ENCODE measurements at regions not wholly inside any gene's neighbourhood (a gene's known extent, or its start where the extent isn't known, plus 50 kb on each side); places are given as distances from the start of the nearest gene placed in this dataset.
"Not testable (repeated sequence)": the region's sequence is repeated elsewhere in the genome, so short reads cannot be mapped to it uniquely, and the experiment has no call there.

GRCh38 chr9:107842530-107842929, 353.0 kb upstream of the KLF4 start:
- Mint-ChIP-seq H3K27me3 (no peaks in the 10 kb centered on the region), H3K4me1 (no peaks in the 10 kb centered on the region), H3K4me3 (no peak overlapping the region), H3K9me3 (no peaks in the 10 kb centered on the region), H3K36me3 (ENCODE audit: low read depth) (no peaks in the 10 kb centered on the region), H3K27ac (no peak overlapping the region)
- DNase-seq, result no peak
- intact Hi-C loops (cut with micrococcal nuclease), result no loop called here

- Mint-ChIP-seq H3K27ac (no peak overlapping the region), H3K9me3 (no peaks in the 10 kb centered on the region), H3K4me1 (no peaks in the 10 kb centered on the region), H3K27me3 (no peaks in the 10 kb centered on the region), H3K4me3 (no peak overlapping the region), H3K36me3 (ENCODE audit: low read depth) (no peaks in the 10 kb centered on the region)
- intact Hi-C loops (cut with micrococcal nuclease), result no loop called here
- DNase-seq, result no peak
These were observed 351.5 kb upstream of the KLF4 start for GRCh38 chr9:107841076-107841475.

- H3K36me3 Mint-ChIP-seq (ENCODE audit: low read depth), result no peaks in the 10 kb centered on the region
- no peak overlapping the region for H3K27ac Mint-ChIP-seq
- no peaks in the 10 kb centered on the region for H3K9me3 Mint-ChIP-seq
- no peak for DNase-seq
- H3K4me3 Mint-ChIP-seq, result no peak overlapping the region
- H3K4me1 Mint-ChIP-seq, result no peaks in the 10 kb centered on the region
- no peaks in the 10 kb centered on the region for H3K27me3 Mint-ChIP-seq
- intact Hi-C loops (cut with micrococcal nuclease), result no loop called here
These were observed 349.8 kb upstream of the KLF4 start for GRCh38 chr9:107839371-107839770.

- intact Hi-C loops (cut with micrococcal nuclease), result no loop called here
- H3K27ac Mint-ChIP-seq, result no peak overlapping the region
- no peaks in the 10 kb centered on the region for H3K27me3 Mint-ChIP-seq
- no peak for DNase-seq
- H3K4me1 Mint-ChIP-seq, result no peaks in the 10 kb centered on the region
- no peaks in the 10 kb centered on the region for H3K9me3 Mint-ChIP-seq
- H3K36me3 Mint-ChIP-seq (ENCODE audit: low read depth), result no peaks in the 10 kb centered on the region
- H3K4me3 Mint-ChIP-seq, result no peak overlapping the region
These were observed 349.2 kb upstream of the KLF4 start for GRCh38 chr9:107838766-107839165.

GRCh38 chr9:107836300-107836699, 346.7 kb upstream of the KLF4 start:
- Mint-ChIP-seq H3K27me3 (no peaks in the 10 kb centered on the region), H3K4me1 (no peaks in the 10 kb centered on the region), H3K36me3 (ENCODE audit: low read depth) (no peaks in the 10 kb centered on the region), H3K27ac (no peak overlapping the region), H3K4me3 (no peak overlapping the region), H3K9me3 (no peaks in the 10 kb centered on the region)
- intact Hi-C loops (cut with micrococcal nuclease), result no loop called here
- no peak for DNase-seq

GRCh38 chr9:107833295-107833694, 343.7 kb upstream of the KLF4 start:
- no peaks in the 10 kb centered on the region for H3K36me3 Mint-ChIP-seq (ENCODE audit: low read depth)
- intact Hi-C loops (cut with micrococcal nuclease), result no loop called here
- H3K27me3 Mint-ChIP-seq, result no peaks in the 10 kb centered on the region
- no peak overlapping the region for H3K27ac Mint-ChIP-seq
- no peaks in the 10 kb centered on the region for H3K4me1 Mint-ChIP-seq
- no peaks in the 10 kb centered on the region for H3K9me3 Mint-ChIP-seq
- no peak for DNase-seq
- no peak overlapping the region for H3K4me3 Mint-ChIP-seq

GRCh38 chr9:107832871-107833270, 343.3 kb upstream of the KLF4 start:
- intact Hi-C loops (cut with micrococcal nuclease), result no loop called here
- H3K9me3 Mint-ChIP-seq, result no peaks in the 10 kb centered on the region
- no peak overlapping the region for H3K27ac Mint-ChIP-seq
- no peaks in the 10 kb centered on the region for H3K36me3 Mint-ChIP-seq (ENCODE audit: low read depth)
- no peaks in the 10 kb centered on the region for H3K27me3 Mint-ChIP-seq
- H3K4me3 Mint-ChIP-seq, result no peak overlapping the region
- no peak for DNase-seq
- no peaks in the 10 kb centered on the region for H3K4me1 Mint-ChIP-seq

GRCh38 chr9:107830479-107830878, 340.9 kb upstream of the KLF4 start:
- no peaks in the 10 kb centered on the region for H3K4me1 Mint-ChIP-seq
- H3K9me3 Mint-ChIP-seq, result no peaks in the 10 kb centered on the region
- no peak for DNase-seq
- H3K27me3 Mint-ChIP-seq, result no peaks in the 10 kb centered on the region
- intact Hi-C loops (cut with micrococcal nuclease), result no loop called here
- H3K27ac Mint-ChIP-seq, result no peak overlapping the region
- no peak overlapping the region for H3K4me3 Mint-ChIP-seq
- no peaks in the 10 kb centered on the region for H3K36me3 Mint-ChIP-seq (ENCODE audit: low read depth)

- intact Hi-C loops (cut with micrococcal nuclease), result no loop called here
- DNase-seq, result no peak
- no peak overlapping the region for H3K4me3 Mint-ChIP-seq
- H3K27me3 Mint-ChIP-seq, result no peaks in the 10 kb centered on the region
- no peaks in the 10 kb centered on the region for H3K9me3 Mint-ChIP-seq
- H3K36me3 Mint-ChIP-seq (ENCODE audit: low read depth), result no peaks in the 10 kb centered on the region
- H3K27ac Mint-ChIP-seq, result no peak overlapping the region
- H3K4me1 Mint-ChIP-seq, result no peaks in the 10 kb centered on the region
These were observed 338.3 kb upstream of the KLF4 start for GRCh38 chr9:107827884-107828283.

- Mint-ChIP-seq H3K9me3 (no peaks in the 10 kb centered on the region), H3K4me1 (no peaks in the 10 kb centered on the region), H3K4me3 (no peak overlapping the region), H3K27ac (no peak overlapping the region), H3K27me3 (no peaks in the 10 kb centered on the region), H3K36me3 (ENCODE audit: low read depth) (no peaks in the 10 kb centered on the region)
- DNase-seq, result no peak
- intact Hi-C loops (cut with micrococcal nuclease), result no loop called here
These were observed 337.7 kb upstream of the KLF4 start for GRCh38 chr9:107827304-107827703.

GRCh38 chr9:107826688-107826983, 337.1 kb upstream of the KLF4 start:
- H3K36me3 Mint-ChIP-seq (ENCODE audit: low read depth); H3K27ac Mint-ChIP-seq; DNase-seq; H3K4me3 Mint-ChIP-seq; H3K27me3 Mint-ChIP-seq; H3K9me3 Mint-ChIP-seq; H3K4me1 Mint-ChIP-seq; intact Hi-C loops (cut with micrococcal nuclease): not testable (repeated sequence)

- Mint-ChIP-seq H3K4me3 (no peak overlapping the region), H3K9me3 (peaks cover 4% of the 10 kb centered on the region), H3K4me1 (no peaks in the 10 kb centered on the region), H3K27ac (no peak overlapping the region), H3K36me3 (ENCODE audit: low read depth) (no peaks in the 10 kb centered on the region), H3K27me3 (no peaks in the 10 kb centered on the region)
- DNase-seq, result no peak
- intact Hi-C loops (cut with micrococcal nuclease), result no loop called here
These were observed 335.0 kb upstream of the KLF4 start for GRCh38 chr9:107824556-107824955.

GRCh38 chr9:107819772-107820565, 330.4 kb upstream of the KLF4 start:
- H3K4me1 Mint-ChIP-seq, result no peaks in the 10 kb centered on the region

GRCh38 chr9:107818503-107818829, 328.9 kb upstream of the KLF4 start:
- intact Hi-C loops (cut with micrococcal nuclease); H3K27me3 Mint-ChIP-seq; H3K4me3 Mint-ChIP-seq; H3K4me1 Mint-ChIP-seq; H3K27ac Mint-ChIP-seq; DNase-seq; H3K36me3 Mint-ChIP-seq (ENCODE audit: low read depth); H3K9me3 Mint-ChIP-seq: not testable (repeated sequence)

More at GRCh38 chr9:107819772-107820565, 330.4 kb upstream of the KLF4 start:
- Mint-ChIP-seq H3K9me3 (peaks cover 4% of the 10 kb centered on the region), H3K36me3 (ENCODE audit: low read depth) (no peaks in the 10 kb centered on the region), H3K27me3 (no peaks in the 10 kb centered on the region), H3K4me3 (no peak overlapping the region), H3K27ac (no peak overlapping the region)
- no peak for DNase-seq
- intact Hi-C loops (cut with micrococcal nuclease), result no loop called here

All from activated CD4-positive, alpha-beta T cell treated with anti-CD3 and anti-CD28 coated beads, Interleukin-2, amount 10 ng/mL, durations not matched to agents 24 days and 14 days (primary cell).